Inferior parietal cortex (tissue), 1 donor: ENCODE measurements at regions not wholly inside any gene's neighbourhood (a gene's known extent, or its start where the extent isn't known, plus 50 kb on each side); places are given as distances from the start of the nearest gene placed in this dataset.
A peak's percentile ranks its signal among the peaks of the same experiment; 100 is the strongest.
"Not testable (repeated sequence)": the region's sequence is repeated elsewhere in the genome, so short reads cannot be mapped to it uniquely, and the experiment has no call there.

Source experiments
- DNase-seq: peaks from one replicate; pipeline ENCODE4 v3.0.0-alpha.2; 2016; ENCODE audit errors: extremely low spot score

GRCh38 chr2:190742431-190742830 lies 93.5 kb downstream of the NAB1 start:
- DNase-seq: no peak

- DNase-seq: peak; percentile 49
These were observed 95.2 kb downstream of the NAB1 start for GRCh38 chr2:190744041-190744440.

DNA sequence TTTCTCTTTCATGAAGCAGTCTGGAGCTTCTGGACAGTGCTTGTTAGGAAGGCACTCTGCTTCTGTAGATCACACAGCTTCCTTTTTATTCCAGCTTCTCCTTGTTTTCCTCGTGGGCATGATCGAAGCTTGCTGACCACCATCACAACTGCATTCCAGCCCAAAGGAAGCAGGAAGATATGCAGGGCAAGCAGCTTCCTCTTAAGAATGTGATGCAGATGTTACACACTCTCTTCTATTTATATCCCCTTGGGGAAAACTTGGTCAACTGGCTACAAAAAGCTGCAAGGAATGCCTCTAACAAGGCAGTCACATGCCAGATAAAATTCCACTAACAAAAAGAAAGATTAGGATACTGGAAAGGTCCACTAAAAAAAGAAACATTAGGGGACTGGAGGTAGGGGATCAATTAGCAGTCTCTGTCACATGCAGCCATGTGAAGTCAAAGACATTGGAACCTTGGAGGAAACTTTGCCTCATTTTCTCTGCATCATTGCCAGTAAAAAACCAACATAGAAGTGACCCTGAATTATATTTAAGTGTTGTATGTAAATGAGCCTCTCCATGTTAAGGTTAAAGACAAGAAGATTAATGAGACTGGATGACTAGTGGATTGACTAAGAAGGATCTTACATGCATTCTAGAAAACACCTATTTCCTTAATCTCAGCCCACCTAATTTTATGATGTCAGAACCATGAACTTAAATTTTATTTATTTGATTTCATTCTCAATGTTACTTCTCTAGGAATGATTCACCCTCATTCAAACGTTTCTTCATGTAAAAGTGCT lies 98.3 kb downstream of the NAB1 start:
- no peak for DNase-seq

- DNase-seq: no peak
These were observed 100.1 kb downstream of the NAB1 start for GRCh38 chr2:190748966-190749365.

- no peak for DNase-seq
These were observed 107.0 kb downstream of the NAB1 start for GRCh38 chr2:190755772-190756415.

DNA sequence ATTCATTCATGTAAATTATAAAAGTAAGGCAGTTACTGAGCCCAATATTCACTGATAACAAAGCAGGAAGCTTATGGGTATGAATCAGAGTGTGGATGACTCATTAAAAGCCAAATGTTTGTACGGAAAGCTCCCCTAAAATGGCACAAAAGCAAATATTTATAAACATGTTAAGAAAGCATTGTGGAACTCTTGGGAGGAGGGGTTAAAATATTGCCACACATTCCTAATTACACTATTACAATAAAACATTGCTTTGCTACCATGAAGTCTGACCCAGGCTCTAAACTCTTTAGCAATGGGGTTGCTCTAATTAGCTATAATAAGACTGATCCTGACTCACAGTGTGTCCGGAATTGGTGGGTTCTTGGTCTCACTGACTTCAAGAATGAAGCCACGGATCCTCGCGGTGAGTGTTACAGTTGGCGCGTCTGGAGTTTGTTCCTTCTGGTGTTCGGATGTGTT lies 110.9 kb downstream of the NAB1 start:
- DNase-seq: no peak

DNA sequence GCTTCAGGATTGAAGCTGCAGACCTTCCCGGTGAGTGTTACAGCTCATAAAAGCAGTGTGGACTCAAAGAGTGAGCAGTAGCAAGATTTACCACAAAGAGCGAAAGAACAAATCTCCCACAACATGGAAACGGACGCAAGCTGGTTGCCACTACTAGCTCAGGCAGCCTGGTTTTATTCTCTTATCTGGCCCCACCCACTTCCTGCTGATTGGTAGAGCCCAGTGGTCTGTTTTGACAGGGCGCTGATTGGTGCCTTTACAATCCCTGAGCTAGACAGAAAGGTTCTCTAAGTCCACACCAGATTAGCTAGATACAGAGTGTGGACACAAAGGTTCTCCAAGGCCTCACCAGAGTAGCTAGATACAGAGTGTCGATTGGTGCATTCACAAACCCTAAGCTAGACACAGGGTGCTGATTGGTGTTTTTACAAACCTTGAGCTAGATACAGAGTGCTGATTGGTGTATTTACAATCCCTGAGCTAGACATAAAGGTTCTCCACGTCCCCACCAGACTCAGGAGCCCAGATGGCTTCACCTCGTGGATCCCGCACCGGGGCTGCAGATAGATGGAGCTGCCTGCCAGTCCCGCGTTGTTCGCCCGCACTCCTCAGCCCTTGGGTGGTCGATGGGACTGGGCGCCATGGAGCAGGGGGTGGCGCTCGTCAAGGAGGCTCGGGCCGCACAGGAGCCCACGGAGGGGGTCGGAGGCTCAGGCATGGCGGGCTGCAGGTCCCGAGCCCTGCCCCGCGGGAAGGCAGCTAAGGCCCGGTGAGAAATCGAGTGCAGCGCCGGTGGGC lies 111.7 kb downstream of the NAB1 start:
- DNase-seq: not testable (repeated sequence)

DNA sequence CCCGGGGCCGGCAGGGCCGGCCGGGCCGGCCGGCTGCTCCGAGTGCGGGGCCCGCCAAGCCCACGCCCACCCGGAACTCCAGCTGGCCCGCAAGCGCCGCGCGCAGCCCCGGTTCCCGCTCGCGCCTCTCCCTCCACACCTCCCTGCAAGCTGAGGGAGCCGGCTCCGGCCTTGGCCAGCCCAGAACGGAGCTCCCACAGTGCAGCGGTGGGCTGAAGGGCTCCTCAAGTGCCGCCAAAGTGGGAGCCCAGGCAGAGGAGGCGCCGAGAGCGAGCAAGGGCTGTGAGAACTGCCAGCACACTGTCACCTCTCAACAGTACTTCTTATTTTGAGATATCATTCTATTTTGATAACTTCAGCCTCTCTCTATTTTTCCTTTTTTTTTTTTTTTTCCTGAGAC lies 112.3 kb downstream of the NAB1 start:
- DNase-seq: not testable (repeated sequence)

DNA sequence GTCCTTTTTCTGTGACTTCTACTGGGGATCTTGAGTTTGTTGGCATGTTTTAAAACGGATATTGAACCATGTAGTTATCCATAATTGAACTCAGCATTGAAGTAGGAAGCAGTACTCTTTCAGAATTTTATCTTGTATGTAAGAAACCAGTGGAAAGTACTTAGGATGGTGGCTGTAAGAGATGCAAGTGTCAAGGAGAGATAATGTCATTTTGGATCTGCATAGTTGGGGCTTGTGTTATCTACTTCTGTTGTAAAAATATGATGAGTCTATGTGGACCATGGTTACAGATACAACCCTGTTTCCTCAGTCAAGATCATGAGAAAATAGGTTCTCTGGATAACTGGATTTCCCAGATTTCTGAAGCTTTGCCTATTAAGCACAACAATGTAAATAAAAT lies 113.7 kb downstream of the NAB1 start:
- DNase-seq: no peak

- DNase-seq: no peak
These were observed 114.2 kb downstream of the NAB1 start for GRCh38 chr2:190763100-190763499.

DNA sequence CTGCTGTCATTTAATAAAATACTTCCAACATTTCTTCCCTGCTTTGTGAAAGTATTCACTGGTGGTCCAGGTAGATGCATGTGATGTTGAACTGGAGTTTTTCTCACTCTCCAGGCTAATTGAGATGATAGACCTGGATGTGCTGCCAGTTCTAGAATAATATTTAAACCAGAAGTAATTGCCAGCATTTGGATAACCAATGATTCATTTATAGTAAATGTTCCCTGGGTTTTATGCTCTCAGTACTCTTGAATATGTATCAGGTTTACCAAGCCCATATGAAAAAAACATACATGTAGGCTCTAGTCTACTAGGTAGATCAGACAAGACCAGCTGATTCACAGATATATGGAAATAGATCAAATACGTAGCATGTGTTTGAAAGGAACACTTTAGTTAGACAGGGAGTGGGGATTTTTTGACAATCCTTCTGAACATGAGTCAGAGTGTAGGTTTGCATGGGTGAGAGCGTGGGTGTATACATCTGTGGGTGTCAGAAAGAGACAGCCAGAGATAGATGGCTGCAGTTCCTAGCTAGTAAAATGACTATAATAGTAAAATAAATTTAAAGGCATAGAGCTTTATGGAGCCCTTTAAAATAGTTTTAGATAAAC lies 115.1 kb downstream of the NAB1 start:
- DNase-seq: peak; percentile 44

DNA sequence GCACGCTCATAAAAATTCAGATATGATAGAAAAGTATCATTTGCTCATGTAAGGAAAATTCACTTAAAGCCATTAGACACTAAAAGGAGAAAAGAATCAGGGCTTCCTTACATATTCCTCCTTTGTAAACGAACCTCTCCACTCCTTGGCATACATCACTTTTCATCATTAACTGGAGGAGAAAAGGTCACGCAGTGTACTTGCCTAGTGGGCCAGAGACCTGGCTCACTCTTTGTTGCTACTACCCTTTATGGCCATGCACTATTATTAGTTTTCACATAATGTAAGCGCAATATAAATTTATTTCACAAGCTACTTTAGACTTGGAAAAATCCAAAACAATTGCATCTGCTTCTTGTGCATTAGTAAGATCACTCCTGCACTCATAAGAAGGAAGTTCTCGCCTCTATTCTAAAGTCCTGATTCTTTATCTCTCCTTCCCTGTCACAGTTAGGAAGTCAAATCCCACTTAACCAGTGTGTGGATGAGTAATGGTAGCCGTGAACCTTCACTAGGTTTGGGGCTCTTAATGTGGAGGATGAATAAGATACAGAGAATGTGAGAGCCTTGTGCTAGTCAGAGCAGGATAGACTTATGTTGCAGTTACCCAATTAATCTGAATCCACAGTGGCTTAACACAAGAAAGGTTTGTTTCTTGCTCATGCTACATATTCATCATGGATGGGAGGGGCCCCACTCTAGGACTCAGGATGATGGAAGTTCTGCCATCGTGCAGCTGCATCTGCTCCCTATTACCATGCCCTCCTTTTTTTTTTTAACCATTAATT lies 115.0 kb upstream of the GLS start:
- DNase-seq: no peak

GRCh38 chr2:190766174-190766572 lies 114.4 kb upstream of the GLS start:
- no peak for DNase-seq

DNA sequence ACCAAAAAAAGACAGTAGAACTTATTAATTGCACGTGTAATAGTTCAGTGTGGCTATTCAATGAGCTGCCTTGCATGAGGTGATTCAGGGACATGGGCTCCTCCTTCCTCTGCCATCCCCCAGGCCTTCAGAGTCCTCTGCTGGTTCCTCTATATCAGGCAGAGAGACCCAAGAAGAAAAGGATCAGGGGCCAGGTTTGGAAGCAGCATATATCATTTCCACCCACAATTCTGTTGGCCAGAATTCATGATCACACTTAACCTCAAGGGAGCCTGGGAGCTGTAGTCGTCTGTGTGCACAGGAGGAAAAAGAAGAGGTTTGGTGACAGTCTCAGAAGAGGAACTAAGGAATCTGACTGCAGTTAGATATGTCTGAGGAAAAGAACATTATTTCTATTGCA lies 114.0 kb upstream of the GLS start:
- no peak for DNase-seq

DNA sequence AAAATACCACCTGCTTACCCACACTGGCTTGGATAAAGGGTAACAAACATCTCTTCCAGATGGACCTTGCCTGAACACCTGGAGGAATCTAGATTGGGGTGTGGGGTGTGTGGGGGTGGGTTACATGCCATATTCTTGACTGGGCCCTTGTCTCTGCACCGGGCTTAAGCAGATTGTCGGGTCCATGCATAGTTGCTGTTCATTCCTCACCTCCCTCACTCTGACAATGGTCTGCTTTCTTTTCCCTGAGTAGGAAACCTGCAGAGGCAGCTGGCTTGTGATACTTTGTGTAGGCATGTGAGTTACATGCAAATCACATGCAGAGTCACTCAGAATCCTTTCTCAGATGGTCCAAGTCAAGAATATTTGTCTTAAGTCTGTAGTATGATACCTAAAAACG lies 112.8 kb upstream of the GLS start:
- no peak for DNase-seq

- no peak for DNase-seq
These were observed 111.4 kb upstream of the GLS start for GRCh38 chr2:190769258-190769657.

DNA sequence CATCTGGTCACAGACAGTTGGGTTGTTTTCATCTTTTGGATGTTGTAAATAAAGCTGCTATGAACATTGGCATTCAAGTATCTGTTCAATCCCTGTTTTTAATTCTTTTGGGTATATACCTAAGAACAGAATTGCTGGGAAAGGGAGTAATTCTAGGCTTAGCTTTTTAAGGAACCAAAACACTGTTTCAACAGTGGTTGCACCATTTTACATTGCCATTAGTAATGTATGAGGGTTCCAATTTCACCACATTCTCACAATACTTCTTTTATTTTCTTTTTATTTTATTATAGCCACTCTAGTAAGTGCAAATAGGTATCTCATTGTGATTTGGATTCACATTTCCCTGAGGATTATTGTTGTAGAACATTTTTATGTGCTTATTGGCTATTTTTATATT lies 108.9 kb upstream of the GLS start:
- no peak for DNase-seq

- DNase-seq: no peak
These were observed 100.0 kb upstream of the GLS start for GRCh38 chr2:190780594-190780993.

DNA sequence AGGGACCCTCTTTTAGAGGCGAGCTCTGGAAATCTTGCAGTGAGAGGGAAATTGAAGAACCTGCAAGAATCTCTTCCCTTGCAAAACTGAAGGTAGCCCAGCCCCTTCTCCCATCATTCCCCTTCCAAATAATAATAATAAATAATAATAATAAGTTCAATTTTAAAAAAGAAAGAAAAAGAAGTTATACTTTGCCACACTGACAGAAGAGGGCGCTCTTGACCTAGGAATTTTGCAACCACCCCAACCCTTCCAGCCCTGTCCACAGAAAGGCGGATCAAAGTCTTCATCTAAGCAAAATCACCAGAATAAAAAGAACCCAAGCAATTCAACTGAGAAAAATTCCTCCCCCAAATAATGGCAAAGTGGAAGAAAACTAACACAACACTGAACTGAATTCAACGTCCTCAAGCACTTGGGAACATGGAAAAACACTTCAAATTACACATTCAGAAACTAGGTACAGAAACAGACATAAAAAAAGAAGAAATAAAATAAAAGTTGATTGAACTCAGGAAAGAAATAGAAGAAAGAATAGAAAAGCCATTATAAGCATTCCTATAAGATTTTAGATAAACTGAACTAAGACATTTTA lies 98.9 kb upstream of the GLS start:
- peak; percentile 55 for DNase-seq

- no peak for DNase-seq
These were observed 98.4 kb upstream of the GLS start for GRCh38 chr2:190782264-190782663.
